ENCODE measurements at regions not wholly inside any gene's neighbourhood (a gene's known extent, or its start where the extent isn't known, plus 50 kb on each side); places are given as distances from the start of the nearest gene placed in this dataset.

DNA sequence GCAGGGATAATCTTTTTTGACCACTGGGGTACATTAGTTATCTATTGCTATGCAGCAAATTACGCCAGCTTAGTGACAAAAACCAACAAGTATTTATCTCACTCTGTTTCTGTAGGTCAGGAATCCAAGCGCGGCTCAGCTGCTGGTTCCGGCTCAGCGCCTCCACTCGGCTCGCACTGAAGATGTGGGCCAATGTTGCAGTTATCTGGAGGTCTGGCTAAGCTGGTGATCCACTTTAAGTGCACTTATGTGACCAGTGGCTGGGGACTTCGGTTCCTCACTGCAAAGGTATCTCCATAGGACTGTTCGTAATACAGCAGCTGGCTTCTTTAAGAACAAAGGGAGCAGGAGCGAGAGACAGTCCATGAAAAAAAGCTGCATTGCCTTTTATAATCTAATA is 591.9 kb downstream of the TMEM182 start:
- Mint-ChIP-seq H3K27me3 (ENCODE audit: insufficient read depth) (no peaks in the 10 kb centered on the region), H3K36me3 (ENCODE audit: low read depth) (no peaks in the 10 kb centered on the region), H3K4me1 (peaks cover 7% of the 10 kb centered on the region), H3K9me3 (no peaks in the 10 kb centered on the region), H3K27ac (no peak overlapping the region), H3K4me3 (no peak overlapping the region)
- Histone ChIP-seq H3K4me3 (ENCODE audit: low read length) (no peak overlapping the region), H3K36me3 (ENCODE audit: control insufficient read depth, insufficient read depth, low read length) (no peaks in the 10 kb centered on the region), H3K27me3 (ENCODE audit: control insufficient read depth, insufficient read depth, low read length, poor library complexity, severe bottlenecking) (no peaks in the 10 kb centered on the region), H3K9ac (ENCODE audit: extremely low read depth, low read length, poor library complexity, severe bottlenecking) (no peak overlapping the region), H3K9me3 (ENCODE audit: control insufficient read depth, low read length) (no peaks in the 10 kb centered on the region), H3K27ac (ENCODE audit: low read depth, low read length) (no peak overlapping the region), H3K4me1 (ENCODE audit: control insufficient read depth, insufficient read depth, low read length) (peaks cover 2% of the 10 kb centered on the region)
- WGBS, 2 experiments (ENCODE audit: insufficient coverage in 1 of 2, insufficient read length in 1 of 2), result 95% methylated on average over 9 to 10 of the region's 10 CpGs
- TF ChIP-seq, protein P1, sequence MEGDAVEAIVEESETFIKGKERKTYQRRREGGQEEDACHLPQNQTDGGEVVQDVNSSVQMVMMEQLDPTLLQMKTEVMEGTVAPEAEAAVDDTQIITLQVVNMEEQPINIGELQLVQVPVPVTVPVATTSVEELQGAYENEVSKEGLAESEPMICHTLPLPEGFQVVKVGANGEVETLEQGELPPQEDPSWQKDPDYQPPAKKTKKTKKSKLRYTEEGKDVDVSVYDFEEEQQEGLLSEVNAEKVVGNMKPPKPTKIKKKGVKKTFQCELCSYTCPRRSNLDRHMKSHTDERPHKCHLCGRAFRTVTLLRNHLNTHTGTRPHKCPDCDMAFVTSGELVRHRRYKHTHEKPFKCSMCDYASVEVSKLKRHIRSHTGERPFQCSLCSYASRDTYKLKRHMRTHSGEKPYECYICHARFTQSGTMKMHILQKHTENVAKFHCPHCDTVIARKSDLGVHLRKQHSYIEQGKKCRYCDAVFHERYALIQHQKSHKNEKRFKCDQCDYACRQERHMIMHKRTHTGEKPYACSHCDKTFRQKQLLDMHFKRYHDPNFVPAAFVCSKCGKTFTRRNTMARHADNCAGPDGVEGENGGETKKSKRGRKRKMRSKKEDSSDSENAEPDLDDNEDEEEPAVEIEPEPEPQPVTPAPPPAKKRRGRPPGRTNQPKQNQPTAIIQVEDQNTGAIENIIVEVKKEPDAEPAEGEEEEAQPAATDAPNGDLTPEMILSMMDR (conservative IDR thresholded peaks at IDR 0.05), result no peak
- no peak for DNase-seq

DNA sequence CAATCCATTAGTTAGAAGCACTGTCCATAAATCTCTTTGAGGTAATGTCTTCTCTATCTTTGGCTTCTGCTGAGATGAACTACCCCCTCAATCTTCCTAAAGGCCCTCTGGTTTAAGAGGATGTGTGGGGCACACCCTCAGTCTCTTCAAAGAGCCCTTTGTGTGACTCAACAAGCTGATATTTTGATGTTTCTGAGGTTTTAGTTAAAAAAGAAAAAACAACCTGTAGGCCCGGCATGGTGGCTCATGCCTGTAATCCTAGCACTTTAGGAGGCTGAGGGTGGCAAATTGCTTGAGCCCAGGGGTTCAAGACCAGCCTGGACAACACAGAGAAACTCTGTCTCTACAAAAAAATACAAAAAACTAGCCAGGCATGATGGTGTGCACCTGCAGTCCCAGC is 593.5 kb downstream of the TMEM182 start:
- Histone ChIP-seq H3K27ac (ENCODE audit: low read depth, low read length) (no peak overlapping the region), H3K9ac (ENCODE audit: extremely low read depth, low read length, poor library complexity, severe bottlenecking) (no peak overlapping the region), H3K36me3 (ENCODE audit: control insufficient read depth, insufficient read depth, low read length) (no peaks in the 10 kb centered on the region), H3K4me3 (ENCODE audit: low read length) (no peak overlapping the region), H3K27me3 (ENCODE audit: control insufficient read depth, insufficient read depth, low read length, poor library complexity, severe bottlenecking) (no peaks in the 10 kb centered on the region), H3K9me3 (ENCODE audit: control insufficient read depth, low read length) (no peaks in the 10 kb centered on the region), H3K4me1 (ENCODE audit: control insufficient read depth, insufficient read depth, low read length) (peaks cover 3% of the 10 kb centered on the region)
- 88% methylated on average over 1 of the region's 1 CpG; no CpG with 5 or more reads in 1 of the 2 experiments for WGBS, 2 experiments (ENCODE audit: insufficient coverage in 1 of 2, insufficient read length in 1 of 2)
- Mint-ChIP-seq H3K36me3 (ENCODE audit: low read depth) (no peaks in the 10 kb centered on the region), H3K27ac (no peak overlapping the region), H3K4me1 (peaks cover 7% of the 10 kb centered on the region), H3K27me3 (ENCODE audit: insufficient read depth) (no peaks in the 10 kb centered on the region), H3K4me3 (no peak overlapping the region), H3K9me3 (peaks cover 1% of the 10 kb centered on the region)
- TF ChIP-seq, protein P1 (conservative IDR thresholded peaks at IDR 0.05), result no peak
- no peak for DNase-seq

DNA sequence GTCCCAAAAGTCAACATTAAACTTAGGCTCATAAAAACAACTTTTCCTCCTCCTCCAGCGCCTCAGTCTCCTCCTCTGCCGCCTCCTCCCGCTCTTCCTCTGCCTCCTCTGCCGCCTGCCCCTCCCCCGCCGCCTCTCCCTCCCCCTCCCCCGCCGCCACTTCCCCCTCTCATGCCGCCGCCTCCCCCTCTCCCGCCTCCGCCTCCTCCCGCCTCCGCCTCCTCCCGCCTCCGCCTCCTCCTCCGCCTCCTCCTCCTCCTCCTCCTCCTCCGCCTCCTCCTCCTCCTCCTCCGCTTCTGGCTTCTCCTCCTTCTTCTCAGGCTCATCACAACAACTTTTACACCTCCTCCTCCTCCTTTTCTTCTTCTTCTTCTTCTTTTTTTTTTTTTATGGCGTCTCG is 599.9 kb downstream of the TMEM182 start:
- 93% methylated on average over 7 of the region's 21 CpGs; no CpG with 5 or more reads in 1 of the 2 experiments for WGBS, 2 experiments (ENCODE audit: insufficient coverage in 1 of 2, insufficient read length in 1 of 2)
- H3K27me3 Mint-ChIP-seq (ENCODE audit: insufficient read depth), result no peaks in the 10 kb centered on the region
- peaks cover 1% of the 10 kb centered on the region for H3K9me3 Mint-ChIP-seq
- Histone ChIP-seq H3K36me3 (ENCODE audit: control insufficient read depth, insufficient read depth, low read length) (no peaks in the 10 kb centered on the region), H3K27me3 (ENCODE audit: control insufficient read depth, insufficient read depth, low read length, poor library complexity, severe bottlenecking) (no peaks in the 10 kb centered on the region), H3K27ac (ENCODE audit: low read depth, low read length) (no peak overlapping the region), H3K9ac (ENCODE audit: extremely low read depth, low read length, poor library complexity, severe bottlenecking) (no peak overlapping the region), H3K4me1 (ENCODE audit: control insufficient read depth, insufficient read depth, low read length) (peaks cover 3% of the 10 kb centered on the region), H3K4me3 (ENCODE audit: low read length) (no peak overlapping the region), H3K9me3 (ENCODE audit: control insufficient read depth, low read length) (no peaks in the 10 kb centered on the region)
- no peak overlapping the region for H3K27ac Mint-ChIP-seq
- DNase-seq, result peak; percentile 49
- peaks cover 8% of the 10 kb centered on the region for H3K4me1 Mint-ChIP-seq
- H3K36me3 Mint-ChIP-seq (ENCODE audit: low read depth), result no peaks in the 10 kb centered on the region
- TF ChIP-seq, protein P1 (conservative IDR thresholded peaks at IDR 0.05), result no peak
- H3K4me3 Mint-ChIP-seq, result no peak overlapping the region

Measured in endodermal cell (in vitro differentiated cells).